K562 (cell line): ENCODE measurements at regions not wholly inside any gene's neighbourhood (a gene's known extent, or its start where the extent isn't known, plus 50 kb on each side); places are given as distances from the start of the nearest gene placed in this dataset.

Source experiments
- ADNP ChIP-seq: fragments of 200-800 bp; sonication (Bioruptor generic); IDR thresholded peaks from 2 replicates; pipeline ENCODE4 v1.6.1; 2016; ENCODE audit warnings: missing genetic modification characterization, missing compliant biosample characterization
- CTCF ChIP-seq, 3 experiments: IDR thresholded peaks in 2 of 3; conservative IDR thresholded peaks in 1 of 3; 2 replicates each; pipeline ENCODE4 v1.5.1; 2011 to 2012; ENCODE audit warnings: low read length in 3 of 3, mild to moderate bottlenecking in 3 of 3, control low read depth in 2 of 3, improper control_type of control experiment in 1 of 3, inconsistent platforms in 1 of 3, low read depth in 1 of 3, mixed read lengths in 1 of 3, moderate library complexity in 1 of 3; ENCODE audit not compliant: insufficient read depth in 2 of 3
- GABPA ChIP-seq: fragments of 200-800 bp; sonication (Bioruptor generic); conservative IDR thresholded peaks from 2 replicates; pipeline ENCODE4 v1.6.1; 2016; ENCODE audit warnings: low read depth, missing genetic modification characterization, missing compliant biosample characterization
- MAX ChIP-seq: sonication (generic); formaldehyde crosslinking; IDR thresholded peaks from 2 replicates; pipeline ENCODE4 v1.9.0; 2022; ENCODE audit warnings: mild to moderate bottlenecking, missing genetic modification reagents
- NRF1 ChIP-seq, 2 experiments: fragments of 450-650 bp; IDR thresholded peaks in 1 of 2; conservative IDR thresholded peaks in 1 of 2; 2 replicates each; pipeline ENCODE4 v1.6.1; 2014; ENCODE audit warnings: mild to moderate bottlenecking in 2 of 2
- RFX5 ChIP-seq: IDR thresholded peaks from 2 replicates; pipeline ENCODE4 v1.6.1; 2011; ENCODE audit warnings: low read depth, mild to moderate bottlenecking, improper control_type of control experiment, low read length
- ZBTB11 ChIP-seq, 3 experiments: fragments of 200-800 bp in 1 of 3; fragments of 250-450 bp in 1 of 3; fragments of 450-650 bp in 1 of 3; sonication (Bioruptor Pico) in 1 of 3; sonication (Bioruptor generic) in 1 of 3; formaldehyde crosslinking in 1 of 3; IDR thresholded peaks; 2 replicates each; pipeline versions ENCODE4 v1.6.1 to v1.8.0; 2016 to 2022; ENCODE audit warnings: mild to moderate bottlenecking in 2 of 3, missing genetic modification characterization in 2 of 3, missing compliant biosample characterization in 1 of 3, moderate library complexity in 1 of 3

- TF ChIP-seq MAX (CRISPR knock-in tag) (no peak), GABPA (tag) (no peak), ZBTB11 (CRISPR knock-in tag; IDR thresholded peaks at IDR 0.05) (no peak), CTCF (IDR thresholded peaks at IDR 0.05 in 2 of 3, conservative IDR thresholded peaks at IDR 0.05 in 1 of 3; ENCODE audit: insufficient read depth in 2 of 3, low read depth in 1 of 3, low read length in 3 of 3) (no peak), NRF1 (conservative IDR thresholded peaks at IDR 0.05 in 1 of 2, IDR thresholded peaks at IDR 0.05 in 1 of 2) (no peak), ADNP (tag) (no peak), RFX5 (no peak)
These were observed 1221.7 kb upstream of the SPRY2 start for GRCh38 chr13:81562598-81562997.
